Calu3 (cell line): ENCODE measurements at regions not wholly inside any gene's neighbourhood (a gene's known extent, or its start where the extent isn't known, plus 50 kb on each side); places are given as distances from the start of the nearest gene placed in this dataset.
"Not testable (repeated sequence)": the region's sequence is repeated elsewhere in the genome, so short reads cannot be mapped to it uniquely, and the experiment has no call there.

ENCODE experiments used
- BruUV-seq: library from RNA; stranded (reverse); fragments of 400-500 nt; replicated peaks from 2 replicates; lab custom pipeline; 2021; lab: Mats Ljungman, UMichigan
- CTCF ChIA-PET: fragments of 300-600 bp; sonication (Branson Sonifier 250); formaldehyde crosslinking; loops from one replicate; lab custom pipeline; 2022; ENCODE audit warnings: antibody characterized with exemption; lab: Charles Lee
- DNase-seq: peaks from one replicate; pipeline ENCODE4 v3.0.0; 2022
- H3K27ac Mint-ChIP-seq: one replicate; pipeline ENCODE4 v1.8.0; 2022; ENCODE audit warnings: mixed read lengths; ENCODE audit not compliant: unreplicated experiment
- H3K27me3 Mint-ChIP-seq: one replicate; pipeline ENCODE4 v1.8.0; 2022; ENCODE audit warnings: mixed read lengths; ENCODE audit not compliant: unreplicated experiment
- H3K36me3 Mint-ChIP-seq: one replicate; pipeline ENCODE4 v1.8.0; 2022; ENCODE audit warnings: mild to moderate bottlenecking, moderate library complexity, mixed read lengths; ENCODE audit not compliant: insufficient read depth, unreplicated experiment
- H3K4me1 Mint-ChIP-seq: one replicate; pipeline ENCODE4 v1.8.0; 2022; ENCODE audit warnings: mild to moderate bottlenecking, low read depth, mixed read lengths; ENCODE audit not compliant: unreplicated experiment
- H3K4me3 Mint-ChIP-seq: one replicate; pipeline ENCODE4 v1.8.0; 2022; ENCODE audit warnings: mild to moderate bottlenecking, low read depth, moderate library complexity, mixed read lengths; ENCODE audit not compliant: unreplicated experiment
- H3K9me3 Mint-ChIP-seq: one replicate; pipeline ENCODE4 v1.8.0; 2022; ENCODE audit warnings: low read depth, mixed read lengths; ENCODE audit not compliant: unreplicated experiment
- intact Hi-C: fragments of 100-400 bp; cut with micrococcal nuclease; formaldehyde crosslinking; loops from one replicate; pipeline ENCODE4 v1.10.0; 2022; ENCODE audit not compliant: unreplicated experiment

DNA sequence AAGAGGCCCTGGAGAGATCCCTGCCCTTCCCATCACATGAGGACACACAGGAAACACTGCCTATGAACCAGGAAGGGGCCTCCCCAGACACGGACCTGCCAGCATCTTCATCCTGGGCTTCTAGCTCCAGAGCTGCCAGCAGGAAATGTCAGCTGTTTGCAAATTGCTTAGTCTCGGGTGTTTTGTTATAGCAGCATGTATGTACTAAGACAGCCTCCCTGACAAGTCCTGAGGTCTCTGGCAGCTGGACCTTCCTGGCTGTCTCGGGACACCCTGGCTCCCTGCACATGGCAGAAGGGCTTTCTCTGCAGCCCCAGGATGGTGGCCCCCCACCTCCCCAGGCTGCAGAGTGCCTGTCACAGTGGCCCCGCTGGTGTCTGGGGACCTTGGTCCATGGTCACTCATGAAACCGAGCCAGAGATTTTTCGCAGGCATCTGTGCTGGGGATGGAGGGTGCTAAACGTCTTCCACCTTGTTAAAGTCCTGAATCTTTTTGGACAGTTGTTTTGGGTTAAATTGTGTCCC is 153.4 kb downstream of the NPIPB11 start:
- H3K27ac Mint-ChIP-seq, intact Hi-C loops, DNase-seq, H3K27me3 Mint-ChIP-seq, H3K4me3 Mint-ChIP-seq, CTCF ChIA-PET, BruUV-seq, H3K9me3 Mint-ChIP-seq: not testable (repeated sequence)
- Mint-ChIP-seq H3K36me3 (peaks cover 44% of the 10 kb centered on the region), H3K4me1 (peaks cover 27% of the 10 kb centered on the region)

DNA sequence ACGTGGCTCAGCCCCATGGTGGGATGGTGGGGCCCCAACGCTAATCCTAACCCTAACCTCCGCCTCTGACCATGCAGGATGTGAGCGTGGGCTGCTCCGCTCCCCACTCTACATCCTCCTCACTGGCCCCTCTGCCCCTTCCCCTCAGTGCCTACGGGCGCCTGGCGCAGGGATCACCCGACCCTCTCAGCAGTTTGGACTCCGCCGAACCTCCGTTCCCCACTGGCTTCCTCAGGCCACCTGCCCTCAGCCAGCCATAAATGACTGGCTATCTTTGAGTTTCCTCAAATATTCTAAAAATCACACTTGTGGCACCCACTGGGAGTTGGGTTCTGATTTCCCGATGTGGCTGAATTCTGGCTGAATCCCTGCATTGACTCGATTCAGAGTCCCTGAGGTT is 154.2 kb downstream of the NPIPB11 start:
- H3K4me1 Mint-ChIP-seq = peaks cover 18% of the 10 kb centered on the region
- intact Hi-C loops, H3K4me3 Mint-ChIP-seq, H3K27me3 Mint-ChIP-seq, H3K27ac Mint-ChIP-seq, CTCF ChIA-PET, BruUV-seq, H3K9me3 Mint-ChIP-seq, DNase-seq: not testable (repeated sequence)
- H3K36me3 Mint-ChIP-seq = peaks cover 36% of the 10 kb centered on the region

DNA sequence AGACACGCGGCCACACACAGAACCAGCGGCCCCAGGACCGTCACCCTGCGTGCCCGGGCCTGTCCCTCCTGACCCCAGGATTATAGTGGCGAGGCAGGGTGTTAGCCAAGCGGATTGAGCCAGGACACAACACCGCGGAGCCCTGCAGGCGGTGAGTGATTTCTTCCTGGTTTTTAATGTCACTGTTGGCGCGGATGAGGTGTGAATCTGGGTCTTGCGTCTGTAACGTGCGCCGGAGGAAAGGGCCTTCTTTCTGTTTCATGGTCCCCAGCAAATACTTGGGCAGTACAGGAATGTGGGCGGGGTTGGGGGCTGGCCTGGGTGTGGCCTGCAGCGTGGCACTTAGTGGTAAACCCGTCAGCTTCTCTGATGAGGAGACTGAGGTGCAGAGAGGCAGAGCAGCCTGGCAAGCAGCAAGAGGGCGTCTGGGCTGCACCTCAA is 154.9 kb downstream of the NPIPB11 start:
- H3K27me3 Mint-ChIP-seq, intact Hi-C loops, BruUV-seq, H3K9me3 Mint-ChIP-seq, CTCF ChIA-PET: not testable (repeated sequence)
- H3K27ac Mint-ChIP-seq = peak overlapping the region; percentile 22
- peaks cover 16% of the 10 kb centered on the region for H3K4me1 Mint-ChIP-seq
- peak; percentile 85 for DNase-seq
- peak overlapping the region; percentile 44 for H3K4me3 Mint-ChIP-seq
- H3K36me3 Mint-ChIP-seq = peaks cover 29% of the 10 kb centered on the region

DNA sequence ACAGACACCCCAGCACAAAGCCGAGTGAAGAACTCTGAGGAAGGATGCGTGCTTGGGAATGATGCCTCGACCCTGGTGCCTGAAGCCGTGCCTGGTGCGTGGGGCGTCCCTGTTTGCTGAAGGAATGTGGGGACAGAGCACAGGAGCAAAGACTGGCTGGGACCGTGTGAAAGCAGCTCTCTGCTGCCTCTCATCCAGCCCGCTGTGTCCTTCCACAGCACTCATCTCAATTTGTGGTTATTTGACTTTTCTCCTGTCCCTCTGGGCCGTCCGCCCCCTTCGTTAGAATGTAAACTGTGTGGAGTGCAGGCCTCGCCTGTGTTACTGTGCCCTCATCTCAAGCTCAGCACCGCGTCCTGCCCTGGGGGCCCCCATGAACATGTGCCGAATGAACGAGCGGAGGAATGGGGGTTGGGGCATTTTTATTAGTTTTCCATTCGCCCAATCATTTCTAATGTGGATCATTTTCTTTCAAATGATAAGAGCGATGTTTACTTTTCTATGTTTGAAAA is 155.5 kb downstream of the NPIPB11 start:
- peak overlapping the region; percentile 44 for H3K4me3 Mint-ChIP-seq
- peaks cover 16% of the 10 kb centered on the region for H3K4me1 Mint-ChIP-seq
- intact Hi-C loops, BruUV-seq, DNase-seq, CTCF ChIA-PET, H3K9me3 Mint-ChIP-seq, H3K27me3 Mint-ChIP-seq: not testable (repeated sequence)
- peaks cover 24% of the 10 kb centered on the region for H3K36me3 Mint-ChIP-seq
- peak overlapping the region; percentile 22 for H3K27ac Mint-ChIP-seq

DNA sequence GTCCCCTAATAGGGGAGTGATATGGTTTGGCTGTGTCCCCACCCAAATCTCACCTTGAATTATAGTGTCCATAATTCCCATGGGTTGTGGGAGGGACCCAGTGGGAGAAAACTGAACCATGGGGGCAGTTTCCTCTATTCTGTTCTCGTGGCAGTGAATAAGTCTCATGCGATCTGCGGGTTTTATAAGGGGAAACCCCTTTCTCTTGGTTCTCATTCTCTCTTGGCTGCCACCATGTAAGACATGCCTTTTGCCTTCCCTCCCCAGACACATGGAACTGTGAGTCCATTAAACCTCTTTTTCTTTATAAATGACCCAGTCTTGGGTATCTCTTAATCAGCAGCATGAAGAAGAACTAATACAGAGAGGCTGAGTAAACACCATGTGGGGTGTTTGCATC is 156.0 kb downstream of the NPIPB11 start:
- H3K27ac Mint-ChIP-seq, H3K27me3 Mint-ChIP-seq, DNase-seq, intact Hi-C loops, H3K4me3 Mint-ChIP-seq, BruUV-seq, CTCF ChIA-PET, H3K9me3 Mint-ChIP-seq: not testable (repeated sequence)
- H3K4me1 Mint-ChIP-seq = peaks cover 16% of the 10 kb centered on the region
- H3K36me3 Mint-ChIP-seq = peaks cover 21% of the 10 kb centered on the region

DNA sequence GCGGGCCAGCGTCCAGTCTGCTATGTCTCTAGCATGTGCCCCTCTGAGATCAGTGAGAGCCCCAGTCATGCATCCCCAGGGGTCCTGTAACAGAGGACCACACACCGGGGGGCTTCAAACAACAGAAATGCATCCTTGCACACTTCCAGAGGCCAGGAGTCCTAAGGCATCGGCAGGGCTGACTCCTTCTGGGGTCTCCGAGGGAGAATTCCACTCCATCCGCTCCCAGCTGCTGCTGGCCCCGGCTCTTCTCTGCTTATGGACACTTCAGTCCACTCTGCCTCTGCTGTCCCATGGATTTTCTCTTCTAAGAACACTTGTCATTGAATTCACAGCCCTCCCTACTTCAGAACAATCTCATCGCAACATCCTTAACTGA is 157.6 kb downstream of the NPIPB11 start:
- DNase-seq, H3K4me3 Mint-ChIP-seq, CTCF ChIA-PET, intact Hi-C loops, H3K9me3 Mint-ChIP-seq, H3K27ac Mint-ChIP-seq, BruUV-seq, H3K27me3 Mint-ChIP-seq, H3K36me3 Mint-ChIP-seq: not testable (repeated sequence)
- peaks cover 16% of the 10 kb centered on the region for H3K4me1 Mint-ChIP-seq

DNA sequence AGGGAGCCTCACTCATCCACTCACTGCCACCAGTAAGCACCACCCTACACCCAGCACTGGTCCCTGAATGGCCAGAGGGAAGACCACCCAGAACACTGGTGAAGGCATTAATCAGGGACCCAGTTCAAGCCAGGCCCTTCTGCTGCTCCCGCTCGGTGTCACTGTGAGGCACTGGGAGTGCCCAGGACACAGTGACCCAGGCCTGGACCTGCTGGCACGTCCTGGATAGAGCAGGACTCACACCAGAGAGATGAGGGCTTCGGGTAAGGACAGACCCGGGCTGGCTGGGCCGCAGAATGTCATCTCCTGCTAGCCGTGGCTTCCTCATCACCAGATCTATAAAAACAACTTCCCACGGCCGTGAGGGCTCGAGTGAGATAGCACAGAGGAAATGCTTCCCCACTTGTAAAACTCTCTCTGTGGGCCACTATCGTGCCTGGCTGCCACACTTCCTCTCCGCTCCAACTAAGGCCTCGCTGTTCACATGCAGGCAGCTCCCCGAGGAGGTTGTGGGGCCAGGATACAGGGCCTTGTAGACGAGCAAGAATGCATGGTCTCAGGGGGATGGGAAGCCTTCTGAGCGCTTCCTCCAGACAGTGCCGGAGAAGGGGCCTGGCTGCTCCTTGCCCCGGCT is 158.1 kb downstream of the NPIPB11 start:
- DNase-seq, H3K9me3 Mint-ChIP-seq, CTCF ChIA-PET, H3K27me3 Mint-ChIP-seq, H3K27ac Mint-ChIP-seq, BruUV-seq, H3K36me3 Mint-ChIP-seq, intact Hi-C loops, H3K4me3 Mint-ChIP-seq: not testable (repeated sequence)
- H3K4me1 Mint-ChIP-seq = peaks cover 16% of the 10 kb centered on the region

DNA sequence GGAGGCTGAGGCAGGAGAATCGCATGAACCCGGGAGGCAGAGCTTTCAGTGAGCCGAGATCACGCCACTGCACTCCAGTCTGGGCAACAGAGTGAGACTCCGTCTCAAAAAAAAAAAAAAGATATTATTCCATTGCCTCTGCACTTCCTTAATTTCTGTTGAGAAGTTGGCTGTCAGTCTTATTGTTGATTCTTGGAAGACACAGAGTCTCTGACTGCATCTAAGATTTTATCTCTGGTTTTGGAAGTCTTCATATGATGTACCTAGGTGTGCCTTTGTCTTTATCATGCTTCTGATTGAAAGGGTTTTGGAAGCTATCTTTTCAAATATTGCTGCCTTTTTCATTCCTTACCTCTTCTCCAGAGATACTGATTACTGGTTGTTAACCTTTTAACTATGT is 160.4 kb downstream of the NPIPB11 start:
- H3K27ac Mint-ChIP-seq, H3K36me3 Mint-ChIP-seq, CTCF ChIA-PET, H3K9me3 Mint-ChIP-seq, DNase-seq, H3K4me1 Mint-ChIP-seq, H3K4me3 Mint-ChIP-seq, H3K27me3 Mint-ChIP-seq, BruUV-seq, intact Hi-C loops: not testable (repeated sequence)
